GM19455 (cell line): ENCODE measurements at regions not wholly inside any gene's neighbourhood (a gene's known extent, or its start where the extent isn't known, plus 50 kb on each side); places are given as distances from the start of the nearest gene placed in this dataset.
A peak's percentile ranks its signal among the peaks of the same experiment; 100 is the strongest.
"Not testable (repeated sequence)": the region's sequence is repeated elsewhere in the genome, so short reads cannot be mapped to it uniquely, and the experiment has no call there.

Experiments used
- ATAC-seq: cut with Tn5 transposase; IDR thresholded peaks from one replicate; pipeline ENCODE4 v1.9.1; 2021; ENCODE audit not compliant: unreplicated experiment

DNA sequence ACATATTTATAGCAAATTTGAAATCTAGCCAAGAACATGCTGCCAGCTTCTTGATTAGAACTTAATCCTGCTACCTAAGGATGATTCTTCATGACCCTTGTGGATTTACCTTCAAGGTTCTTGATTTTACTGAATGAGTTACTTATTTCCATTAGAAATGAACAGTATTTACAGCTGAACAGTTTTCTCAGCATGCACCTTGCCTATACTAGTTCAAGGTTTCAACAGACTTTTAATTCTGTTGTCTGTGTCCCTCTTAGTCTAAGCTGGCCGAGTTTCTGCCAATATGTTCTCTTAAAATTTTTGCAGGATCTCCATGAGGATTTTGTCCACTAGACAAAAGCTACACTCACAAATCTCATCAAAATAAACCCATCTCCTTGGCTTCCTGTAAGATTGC, 188.8 kb upstream of the ST8SIA4 start:
- no peak for ATAC-seq

DNA sequence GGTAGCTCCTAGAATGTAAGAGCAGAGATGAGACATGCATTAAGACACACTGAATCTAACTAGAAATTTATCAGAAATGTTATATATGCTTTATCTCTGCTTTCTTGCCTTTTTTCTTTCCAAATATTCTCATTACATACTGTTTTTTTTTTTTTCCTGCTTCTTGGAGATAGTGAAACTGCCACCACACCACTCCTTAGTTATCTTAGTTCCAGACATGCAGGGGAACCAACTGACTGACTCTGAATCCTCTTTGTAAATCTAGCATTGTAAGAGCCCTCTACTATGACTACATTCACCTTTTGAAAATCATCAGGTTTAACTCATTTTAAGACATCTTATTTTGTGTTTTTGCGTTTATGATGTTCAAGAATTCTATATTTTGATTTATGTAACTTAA, 181.3 kb upstream of the ST8SIA4 start:
- no peak for ATAC-seq

DNA sequence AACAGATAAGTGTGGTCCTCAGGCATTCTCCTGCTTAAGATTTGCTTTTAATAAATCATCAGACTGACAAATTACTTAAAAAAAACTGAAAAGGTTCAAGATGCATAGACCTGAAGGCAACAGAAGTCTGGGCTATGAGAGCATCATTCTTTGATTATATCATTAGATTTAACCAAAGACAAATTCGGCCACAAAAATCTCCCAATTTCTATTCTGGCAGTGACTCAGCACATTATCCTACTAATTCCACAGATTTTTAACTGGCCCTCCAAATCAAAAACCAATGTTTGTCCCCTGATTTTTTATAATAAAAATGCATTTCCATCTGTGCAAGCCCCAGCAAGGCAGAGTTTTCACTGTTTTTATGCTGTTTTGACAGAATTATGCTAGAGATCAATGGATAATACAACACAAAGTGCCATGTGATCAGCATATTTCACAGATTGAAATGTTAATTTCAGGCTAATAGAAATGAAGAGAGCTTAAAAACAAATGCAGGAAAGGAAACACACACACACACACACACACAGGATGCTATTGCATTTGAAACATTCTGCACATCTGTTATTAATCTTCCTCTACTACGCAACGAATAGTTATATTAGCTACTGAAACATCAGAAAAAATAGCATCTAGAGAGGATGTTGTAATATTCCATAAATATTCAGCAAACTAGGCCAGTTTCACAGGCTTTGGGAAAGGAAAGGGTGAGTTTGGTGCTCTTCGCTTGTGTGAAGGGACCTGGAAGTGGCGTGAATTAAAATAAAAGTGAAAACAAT, 177.6 kb upstream of the ST8SIA4 start:
- no peak for ATAC-seq

DNA sequence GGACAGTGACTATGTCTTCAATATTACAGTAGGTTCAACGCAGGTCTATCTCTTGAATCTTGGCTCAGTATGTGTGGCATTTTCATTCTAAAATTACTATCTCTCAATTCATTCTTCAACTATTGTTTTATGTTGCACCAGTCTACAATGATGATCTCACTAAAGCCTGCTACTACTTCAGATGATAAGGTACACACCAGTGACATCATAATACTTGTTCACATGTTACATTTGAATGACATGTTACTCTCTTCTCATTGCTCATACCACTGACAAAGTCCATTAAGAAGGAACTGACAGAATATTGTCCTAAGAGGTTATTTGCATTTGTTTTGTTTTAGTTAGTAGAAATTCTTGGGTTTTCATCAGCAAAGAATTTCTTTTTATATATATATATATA, 165.2 kb upstream of the ST8SIA4 start:
- no peak for ATAC-seq

DNA sequence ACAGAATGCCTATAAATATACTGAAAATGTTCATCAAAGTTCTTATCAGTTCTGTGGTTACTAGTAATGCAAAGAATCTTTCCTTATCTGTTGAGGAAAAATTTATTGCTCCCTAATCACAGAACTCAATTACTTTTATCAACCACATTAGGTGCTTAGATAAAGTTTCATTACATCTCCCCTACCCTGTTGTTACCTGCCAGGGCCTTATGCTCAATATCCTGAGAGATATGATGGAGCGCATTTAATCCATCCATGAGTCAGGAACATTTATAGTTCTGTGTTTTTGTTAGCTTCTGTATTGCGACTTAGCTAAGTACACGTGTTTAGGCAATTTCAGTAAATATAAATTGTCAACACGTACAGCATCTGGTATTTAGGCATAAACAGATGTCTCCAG, 164.3 kb upstream of the ST8SIA4 start:
- ATAC-seq, result no peak

DNA sequence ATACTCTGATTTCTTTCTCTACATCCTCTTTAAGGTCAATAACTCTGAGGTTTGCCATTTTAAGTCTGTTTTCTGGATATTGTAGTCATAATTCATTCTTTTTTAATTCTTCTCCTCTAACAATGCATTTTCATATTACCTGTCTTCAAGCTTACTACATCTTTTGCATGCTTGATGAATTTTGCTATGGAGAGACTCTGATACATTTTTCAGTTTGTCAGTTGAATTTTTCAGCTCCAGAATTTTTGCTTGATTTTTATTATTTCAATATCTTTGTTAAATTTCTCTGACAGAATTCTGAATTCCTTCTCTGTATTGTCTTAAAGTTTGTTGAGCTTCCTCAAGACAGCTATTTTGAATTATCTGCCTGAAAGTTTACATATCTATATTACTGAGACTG, 159.8 kb upstream of the ST8SIA4 start:
- no peak for ATAC-seq

DNA sequence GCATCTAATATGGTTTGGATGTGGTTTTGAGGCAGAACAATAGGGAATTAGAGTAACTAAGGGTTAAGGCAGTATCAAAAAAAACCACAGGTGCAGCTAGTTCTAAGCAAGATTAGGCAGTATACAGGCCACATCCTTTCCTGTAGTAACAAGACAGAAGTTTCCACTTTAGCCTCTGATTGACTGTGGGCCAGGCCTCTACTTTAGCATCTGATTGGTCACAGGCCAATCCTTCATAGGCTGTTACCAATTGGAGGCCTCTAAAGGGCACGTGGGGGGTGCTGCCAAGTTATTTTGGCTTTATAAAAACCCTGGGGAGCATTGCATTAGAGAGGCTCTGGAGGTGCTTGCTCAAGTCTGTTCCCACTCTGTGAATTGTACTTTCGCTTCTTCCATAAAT, 144.1 kb upstream of the ST8SIA4 start:
- ATAC-seq, result no peak

DNA sequence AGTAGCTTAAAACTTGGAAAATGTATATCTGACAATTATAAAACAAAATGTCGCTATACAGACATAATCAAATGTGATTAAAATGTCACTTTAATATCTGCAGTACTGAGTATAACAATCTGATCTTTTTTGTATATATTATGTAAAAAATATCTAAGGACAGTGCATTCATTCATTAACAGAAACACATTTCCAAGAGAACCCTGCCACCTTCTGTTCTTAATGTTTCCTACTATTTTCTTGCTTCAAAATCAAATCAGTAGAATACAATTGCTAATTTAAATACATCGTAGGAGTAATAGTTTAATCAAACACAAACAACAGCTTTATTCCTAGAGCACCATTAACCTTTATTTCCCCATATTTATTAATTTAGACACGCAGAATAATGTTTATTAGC, 142.6 kb upstream of the ST8SIA4 start:
- no peak for ATAC-seq

DNA sequence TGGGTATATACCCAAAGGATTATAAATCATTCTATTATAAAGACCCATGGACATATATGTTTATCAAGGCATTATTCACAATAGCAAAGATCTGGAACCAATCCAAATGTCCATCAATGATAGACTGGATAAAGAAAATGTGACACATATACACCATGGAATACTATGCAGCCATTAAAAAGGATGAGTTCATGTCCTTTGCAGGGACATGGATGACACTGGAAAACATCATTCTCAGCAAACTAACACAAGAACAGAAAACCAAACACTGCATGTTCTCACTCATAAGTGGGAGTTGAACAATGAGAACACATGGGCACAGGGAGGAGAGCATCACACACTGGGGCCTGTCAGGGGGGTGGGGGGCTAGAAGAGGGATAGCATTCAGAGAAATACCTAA, 136.9 kb upstream of the ST8SIA4 start:
- ATAC-seq, result not testable (repeated sequence)

DNA sequence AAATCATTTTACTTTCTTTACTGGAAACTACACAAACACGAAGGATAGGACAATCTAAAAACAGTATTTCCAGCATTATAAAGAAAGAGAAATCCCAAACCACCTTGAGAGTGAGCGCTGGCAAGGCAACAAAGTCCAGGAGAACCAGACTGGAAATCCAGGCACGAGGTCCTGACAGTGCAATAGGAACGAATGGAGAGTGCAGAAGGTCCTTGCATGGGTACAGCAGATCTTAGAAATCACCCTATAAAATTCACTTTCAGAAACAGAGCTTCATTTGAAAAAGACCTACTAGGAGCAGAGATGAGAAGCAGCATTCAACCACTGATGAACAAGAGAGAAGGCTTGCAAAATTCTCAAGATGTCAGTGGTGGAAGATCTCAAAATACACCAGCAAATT, 133.7 kb upstream of the ST8SIA4 start:
- ATAC-seq, result no peak

DNA sequence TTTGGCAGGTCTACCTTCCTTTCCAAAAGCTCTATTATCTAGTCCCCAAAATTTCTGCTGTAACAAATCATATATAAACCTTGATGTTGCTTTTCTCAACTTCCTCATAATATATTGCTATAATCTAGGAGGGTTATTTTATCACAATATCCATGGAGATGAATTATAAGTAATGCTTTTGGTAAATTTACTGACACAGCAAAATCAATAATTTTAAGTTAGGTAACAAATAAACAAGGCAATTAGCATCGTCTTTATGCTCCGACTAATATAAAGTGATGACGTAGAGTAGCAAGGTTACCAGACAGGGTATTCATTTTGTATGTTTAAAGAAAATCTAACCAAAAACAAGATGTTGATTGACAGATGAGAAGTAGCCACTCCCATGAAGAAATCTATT, 132.3 kb upstream of the ST8SIA4 start:
- ATAC-seq, result no peak

DNA sequence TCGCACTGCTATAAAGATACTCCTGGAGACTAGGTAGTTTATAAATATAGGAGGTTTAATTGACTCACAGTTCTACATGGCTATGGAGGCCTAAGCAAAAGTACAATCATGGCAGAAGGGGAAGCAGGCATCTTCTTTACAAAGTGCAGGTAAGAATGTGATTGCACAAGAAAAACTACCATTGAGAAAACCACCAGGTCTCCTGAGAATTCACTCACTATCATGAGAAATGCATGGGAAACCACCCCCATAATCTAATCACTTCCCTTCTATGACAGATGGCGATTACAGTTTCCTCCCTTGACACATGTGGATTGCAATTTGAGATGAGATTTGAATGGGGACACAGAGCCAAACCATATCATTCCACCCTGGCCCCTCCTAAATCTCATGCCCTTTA, 121.2 kb upstream of the ST8SIA4 start:
- no peak for ATAC-seq

DNA sequence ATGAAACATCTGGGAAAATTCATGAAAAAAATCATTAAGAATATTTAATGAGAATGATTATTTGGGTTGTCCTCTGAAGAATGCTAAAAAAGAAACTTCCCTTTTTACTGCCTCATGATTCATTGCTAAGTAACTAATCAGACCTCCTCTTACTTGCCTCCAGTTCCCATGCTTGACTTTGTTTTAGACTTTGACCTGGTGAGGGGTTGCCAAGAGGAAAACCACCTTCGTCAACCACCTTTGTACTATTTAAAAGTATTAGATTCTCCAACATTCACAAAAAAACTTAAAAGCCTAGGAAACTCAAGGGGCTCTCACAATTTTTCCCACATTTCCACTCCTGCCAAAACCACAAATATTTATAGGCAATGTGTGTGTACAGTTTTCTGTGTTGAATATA, 115.2 kb upstream of the ST8SIA4 start:
- ATAC-seq, result no peak

DNA sequence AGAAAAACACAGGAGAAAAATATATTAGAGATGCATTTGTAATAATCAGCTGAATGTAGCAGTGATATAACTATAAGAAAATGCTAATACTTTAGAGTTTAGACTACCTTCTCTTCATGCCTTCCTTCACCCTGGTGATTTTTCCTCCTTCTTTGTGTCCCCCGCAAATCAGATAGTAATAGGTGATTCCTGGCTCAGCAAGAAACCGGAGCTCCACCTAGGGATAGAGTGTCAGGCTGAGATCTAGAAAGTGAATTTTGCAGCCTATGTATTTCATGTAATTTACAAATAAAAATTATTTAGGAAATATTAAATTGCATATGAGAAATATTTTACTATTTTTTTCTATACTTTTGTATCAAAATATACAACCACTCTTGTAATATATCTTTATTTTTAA, 109.8 kb upstream of the ST8SIA4 start:
- no peak for ATAC-seq

DNA sequence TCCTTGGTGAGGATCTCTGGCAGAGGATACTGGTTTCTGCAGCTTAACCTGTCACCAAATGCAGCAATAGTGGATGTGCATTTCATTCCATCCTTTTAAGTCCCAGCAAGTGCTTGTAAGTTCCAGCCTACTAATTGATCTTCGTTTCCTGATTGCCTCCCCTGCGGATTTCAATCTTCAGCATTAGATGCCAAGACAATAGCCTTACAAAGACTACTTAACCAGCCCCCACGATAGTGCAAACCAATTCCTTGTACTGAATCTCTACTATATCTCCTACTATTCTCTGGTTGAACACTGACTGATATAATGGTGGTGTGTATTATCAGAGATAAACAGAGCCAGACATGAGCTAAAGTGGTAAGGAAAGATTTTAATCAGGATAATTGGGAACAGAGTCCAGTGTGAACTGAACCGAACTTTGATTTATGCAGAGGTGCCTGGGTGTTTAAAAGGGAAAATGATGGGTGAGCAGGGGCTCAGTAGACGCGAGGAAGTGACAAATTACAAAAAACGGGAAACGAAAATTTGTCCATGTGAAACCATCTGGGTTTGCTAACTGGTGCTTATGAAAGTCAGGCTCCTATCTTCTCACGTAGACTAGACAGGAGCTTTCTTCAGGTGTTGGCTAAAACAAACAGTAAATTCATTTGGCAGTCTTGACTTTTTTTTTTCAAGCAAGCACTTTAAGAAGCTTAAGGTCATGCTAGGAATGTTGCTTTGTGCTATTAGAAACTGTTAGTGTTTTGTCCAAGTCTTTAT, 106.9 kb upstream of the ST8SIA4 start:
- peak; percentile 78 for ATAC-seq

DNA sequence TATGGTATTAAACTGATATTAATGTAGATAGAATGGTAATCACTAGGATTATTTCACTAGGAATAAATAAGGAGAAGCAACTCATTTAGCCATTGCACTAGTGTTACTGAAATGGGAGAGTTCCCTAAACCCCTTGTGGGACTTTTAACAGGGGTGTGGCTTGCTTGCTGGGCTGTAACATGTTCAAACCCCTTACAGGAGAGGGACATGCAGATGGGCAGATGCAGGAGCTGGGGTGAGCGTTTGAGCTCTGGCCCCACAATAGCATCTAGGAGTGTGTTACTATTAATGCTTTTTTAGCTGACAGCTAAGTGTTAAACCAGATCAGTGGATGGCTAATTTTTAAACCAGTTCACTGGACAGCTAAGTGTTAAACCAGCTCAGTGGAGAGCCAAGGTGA, 89.3 kb upstream of the ST8SIA4 start:
- ATAC-seq, result no peak

DNA sequence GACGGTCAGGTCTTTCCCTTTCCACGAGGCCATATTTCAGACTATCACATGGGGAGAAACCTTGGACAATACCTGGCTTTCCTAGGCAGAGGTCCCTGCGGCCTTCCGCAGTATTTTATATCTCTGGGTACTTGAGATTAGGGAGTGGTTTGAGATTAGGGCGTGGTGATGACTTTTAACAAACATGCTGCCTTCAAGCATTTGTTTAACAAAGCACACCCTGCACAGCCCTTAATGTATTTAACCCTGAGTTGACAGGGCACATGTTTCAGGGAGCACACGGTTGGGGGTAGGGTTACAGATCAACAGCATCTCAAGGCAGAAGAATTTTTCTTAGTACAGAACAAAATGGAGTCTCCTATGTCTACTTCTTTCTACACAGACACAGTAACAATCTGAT, 80.5 kb upstream of the ST8SIA4 start:
- ATAC-seq, result not testable (repeated sequence)

DNA sequence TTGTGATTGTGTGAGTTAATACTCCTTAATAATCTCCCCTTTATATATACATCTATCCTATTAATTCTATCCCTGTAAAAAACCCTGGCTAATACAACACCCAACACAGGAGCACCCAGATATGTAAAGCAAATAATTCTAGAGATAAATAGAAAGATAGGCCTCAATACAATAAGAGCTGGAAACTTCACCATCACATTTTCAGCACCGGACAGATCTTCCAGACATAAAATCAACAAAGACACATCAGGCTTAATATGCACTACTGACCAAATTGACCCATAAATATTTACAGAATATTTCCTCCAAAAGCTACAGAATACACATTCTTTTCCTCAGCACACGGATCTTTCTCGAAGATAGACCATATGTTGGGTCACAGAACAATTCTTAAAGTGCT, 71.0 kb upstream of the ST8SIA4 start:
- no peak for ATAC-seq

DNA sequence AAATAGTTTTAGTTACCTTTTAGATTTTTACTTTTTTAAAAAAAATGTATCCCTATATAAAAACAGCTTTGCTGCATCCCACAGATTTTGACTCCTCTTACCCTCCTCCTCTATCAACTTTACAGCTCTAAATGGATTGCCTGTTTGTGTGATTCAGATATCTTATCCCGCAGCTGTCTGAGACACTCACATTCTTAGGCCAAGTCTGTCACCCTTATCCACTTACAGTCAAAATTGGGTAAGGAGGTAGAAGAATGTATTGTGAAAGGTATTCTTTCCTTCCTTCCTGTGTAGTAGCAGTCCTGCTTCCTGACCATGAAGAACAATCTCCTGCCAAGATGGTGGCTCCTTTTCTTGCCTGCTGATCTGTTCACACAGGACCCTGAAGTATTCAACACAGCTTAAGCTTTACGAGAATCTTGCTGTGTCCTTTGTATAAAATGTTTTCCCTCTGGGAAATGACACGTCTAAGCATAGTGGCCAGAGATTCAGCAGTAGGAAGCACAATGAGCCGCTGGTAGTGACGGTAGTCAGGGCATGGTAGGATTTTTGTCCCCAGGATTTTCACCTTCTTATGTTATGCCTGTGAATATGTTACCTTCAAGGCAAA, 67.7 kb upstream of the ST8SIA4 start:
- ATAC-seq, result no peak

DNA sequence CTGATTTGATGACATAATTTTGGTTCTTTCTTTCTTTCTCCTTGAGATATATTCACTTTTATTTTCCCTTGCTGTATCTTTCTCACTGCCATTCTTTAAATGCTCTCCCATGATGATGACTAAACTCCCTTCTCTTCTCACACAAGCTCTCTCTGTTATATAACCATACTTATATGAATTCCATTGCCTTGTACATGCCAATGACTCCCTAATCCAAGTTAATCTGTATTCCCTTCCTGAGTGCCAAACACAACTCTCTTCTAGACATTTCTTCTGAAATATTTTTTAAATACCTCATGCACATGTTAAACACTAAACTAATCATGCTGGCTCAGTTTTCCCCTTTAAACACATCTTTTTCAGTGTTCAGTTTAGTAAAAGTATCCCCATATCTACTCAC, 62.2 kb upstream of the ST8SIA4 start:
- no peak for ATAC-seq
